ENCODE measurements at regions not wholly inside any gene's neighbourhood (a gene's known extent, or its start where the extent isn't known, plus 50 kb on each side); places are given as distances from the start of the nearest gene placed in this dataset.

GRCh38 chr2:105521176-105521575 is 122.3 kb upstream of the FHL2 start:
- Histone ChIP-seq H3K36me3 (ENCODE audit: control insufficient read depth in 1 of 2, insufficient read depth in 2 of 2, low read length in 1 of 2) (no peaks in the 10 kb centered on the region), H3K9me3 (ENCODE audit: control insufficient read depth, low read length) (no peaks in the 10 kb centered on the region), H3K27me3 (ENCODE audit: control insufficient read depth in 1 of 2, insufficient read depth in 2 of 2, low read length in 1 of 2) (no peaks in the 10 kb centered on the region), H3K27ac (ENCODE audit: low read depth in 1 of 2, low read length in 2 of 2) (no peak overlapping the region), H3K4me3 (ENCODE audit: low read length in 2 of 2) (no peak overlapping the region), H3K4me1 (ENCODE audit: control insufficient read depth in 1 of 2, insufficient read depth in 2 of 2, low read length in 2 of 2) (no peaks in the 10 kb centered on the region)
- WGBS, 2 donors: 13 to 22% methylated on average over 1 of the region's 1 CpG
- DNase-seq (no peak), ATAC-seq (ENCODE audit: low FRiP score) (no peak)
- intact Hi-C loops (cut with DNase I): loop anchor here (1.0 to 2.0 kb wide), 3 partner anchors 150 to 155 kb away; no protein-coding TSS in a partner anchor

DNA sequence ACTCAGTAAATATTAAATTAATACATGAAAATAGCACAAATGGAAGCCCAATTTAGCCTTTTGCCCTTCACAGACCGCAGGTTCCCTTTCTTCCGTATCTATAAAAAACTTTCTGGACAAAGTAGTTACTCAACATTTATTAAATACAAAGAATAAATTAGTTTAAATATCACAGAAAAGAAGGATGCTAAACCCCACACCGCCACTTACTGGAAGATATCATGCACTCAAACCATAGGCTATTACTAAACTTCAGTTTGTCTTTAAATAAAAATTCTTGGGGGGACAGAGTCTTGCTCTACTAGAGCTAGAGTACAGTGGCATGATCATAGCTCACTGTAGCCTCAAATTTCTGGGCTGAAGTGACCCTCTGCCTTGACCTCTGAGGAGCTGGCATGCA is 120.7 kb upstream of the FHL2 start:
- DNase-seq: no peak
- intact Hi-C loops (cut with DNase I): loop anchor here in 1 of 2 donors (10.0 kb wide), 1 partner anchor 115 kb away; no protein-coding TSS in a partner anchor
- Histone ChIP-seq H3K27me3 (ENCODE audit: control insufficient read depth in 1 of 2, insufficient read depth in 2 of 2, low read length in 1 of 2) (no peaks in the 10 kb centered on the region), H3K36me3 (ENCODE audit: control insufficient read depth in 1 of 2, insufficient read depth in 2 of 2, low read length in 1 of 2) (no peaks in the 10 kb centered on the region), H3K9me3 (ENCODE audit: control insufficient read depth, low read length) (no peaks in the 10 kb centered on the region), H3K27ac (ENCODE audit: low read depth in 1 of 2, low read length in 2 of 2) (no peak overlapping the region), H3K4me3 (ENCODE audit: low read length in 2 of 2) (no peak overlapping the region), H3K4me1 (ENCODE audit: control insufficient read depth in 1 of 2, insufficient read depth in 2 of 2, low read length in 2 of 2) (no peaks in the 10 kb centered on the region)
- 78 to 81% methylated on average over 3 of the region's 3 CpGs for WGBS, 2 donors
- no peak for ATAC-seq (ENCODE audit: low FRiP score)

DNA sequence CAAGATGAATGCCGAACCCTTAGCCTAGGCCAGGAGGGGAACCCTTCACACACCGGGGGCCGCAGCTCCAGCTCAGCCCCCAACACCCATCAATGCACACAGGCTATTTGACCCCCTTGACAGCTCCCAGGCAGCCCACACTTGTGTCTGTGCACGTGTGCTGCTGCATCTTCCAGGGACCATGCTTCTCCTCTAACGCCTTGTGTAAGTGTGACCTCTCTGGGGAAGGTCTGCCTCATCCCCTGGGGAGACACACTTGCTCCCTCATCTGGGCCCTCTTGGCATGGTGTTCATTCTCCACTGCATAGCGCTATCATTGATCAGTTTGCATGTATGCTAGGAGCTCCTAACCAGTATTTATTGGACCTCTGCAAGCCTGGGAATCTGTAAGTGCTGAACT is 120.0 kb upstream of the FHL2 start:
- WGBS, 2 donors: 94 to 95% methylated on average over 6 of the region's 6 CpGs
- no peaks in the 10 kb centered on the region for H3K9me3 ChIP-seq (ENCODE audit: control insufficient read depth, low read length)
- no peaks in the 10 kb centered on the region for H3K27me3 ChIP-seq (ENCODE audit: control insufficient read depth in 1 of 2, insufficient read depth in 2 of 2, low read length in 1 of 2)
- H3K4me1 ChIP-seq (ENCODE audit: control insufficient read depth in 1 of 2, insufficient read depth in 2 of 2, low read length in 2 of 2): no peaks in the 10 kb centered on the region
- no peak overlapping the region for H3K27ac ChIP-seq (ENCODE audit: low read depth in 1 of 2, low read length in 2 of 2)
- no peaks in the 10 kb centered on the region for H3K36me3 ChIP-seq (ENCODE audit: control insufficient read depth in 1 of 2, insufficient read depth in 2 of 2, low read length in 1 of 2)
- intact Hi-C loops (cut with DNase I): loop anchor here in 1 of 2 donors (10.0 kb wide), 1 partner anchor 114 kb away; no protein-coding TSS in a partner anchor
- ATAC-seq (ENCODE audit: low FRiP score) (no peak), DNase-seq (no peak)
- H3K4me3 ChIP-seq (ENCODE audit: low read length in 2 of 2): no peak overlapping the region

GRCh38 chr2:105517814-105518705 is 119.2 kb upstream of the FHL2 start:
- Histone ChIP-seq H3K9me3 (ENCODE audit: control insufficient read depth, low read length) (no peaks in the 10 kb centered on the region), H3K27me3 (ENCODE audit: control insufficient read depth in 1 of 2, insufficient read depth in 2 of 2, low read length in 1 of 2) (no peaks in the 10 kb centered on the region), H3K36me3 (ENCODE audit: control insufficient read depth in 1 of 2, insufficient read depth in 2 of 2, low read length in 1 of 2) (no peaks in the 10 kb centered on the region), H3K27ac (ENCODE audit: low read depth in 1 of 2, low read length in 2 of 2) (no peak overlapping the region), H3K4me1 (ENCODE audit: control insufficient read depth in 1 of 2, insufficient read depth in 2 of 2, low read length in 2 of 2) (no peaks in the 10 kb centered on the region), H3K4me3 (ENCODE audit: low read length in 2 of 2) (no peak overlapping the region)
- peak; percentile 88 to 89 for DNase-seq
- peak; percentile 86 for ATAC-seq (ENCODE audit: low FRiP score)
- 68 to 71% methylated on average over 8 of the region's 8 CpGs for WGBS, 2 donors
- intact Hi-C loops (cut with DNase I): loop anchor here in 1 of 2 donors (10.0 kb wide), 1 partner anchor 113 kb away; no protein-coding TSS in a partner anchor

GRCh38 chr2:105515581-105516415 is 116.9 kb upstream of the FHL2 start:
- DNase-seq (peak in 1 of 2 donors; percentile 58), ATAC-seq (ENCODE audit: low FRiP score) (peak; percentile 55)
- Histone ChIP-seq H3K4me3 (ENCODE audit: low read length in 2 of 2) (no peak overlapping the region), H3K27ac (ENCODE audit: low read depth in 1 of 2, low read length in 2 of 2) (no peak overlapping the region), H3K9me3 (ENCODE audit: control insufficient read depth, low read length) (no peaks in the 10 kb centered on the region), H3K36me3 (ENCODE audit: control insufficient read depth in 1 of 2, insufficient read depth in 2 of 2, low read length in 1 of 2) (no peaks in the 10 kb centered on the region), H3K4me1 (ENCODE audit: control insufficient read depth in 1 of 2, insufficient read depth in 2 of 2, low read length in 2 of 2) (no peaks in the 10 kb centered on the region), H3K27me3 (ENCODE audit: control insufficient read depth in 1 of 2, insufficient read depth in 2 of 2, low read length in 1 of 2) (no peaks in the 10 kb centered on the region)
- 57 to 63% methylated on average over 15 of the region's 15 CpGs for WGBS, 2 donors
- intact Hi-C loops (cut with DNase I): loop anchor here in 1 of 2 donors (10.0 kb wide), 1 partner anchor 111 kb away; no protein-coding TSS in a partner anchor

DNA sequence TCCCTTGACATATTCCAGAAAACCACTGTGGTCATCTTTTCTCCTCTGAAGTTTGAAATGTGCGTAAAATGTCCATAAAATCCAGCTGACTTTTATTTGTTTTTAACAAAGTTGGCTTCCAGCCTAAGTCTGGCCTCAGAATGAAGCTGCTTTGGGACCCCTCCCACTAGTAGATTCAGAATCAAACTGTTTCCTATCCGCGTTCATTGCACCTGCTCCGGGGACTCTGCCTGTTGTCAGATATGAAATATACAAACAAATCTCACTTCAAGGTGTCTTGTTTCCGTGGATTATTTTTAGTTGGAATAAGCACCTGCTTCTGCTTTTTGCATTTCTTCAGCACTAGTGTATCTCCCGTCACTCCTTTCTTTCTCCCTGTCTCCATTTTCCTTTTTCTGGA is 115.7 kb upstream of the FHL2 start:
- Histone ChIP-seq H3K27me3 (ENCODE audit: control insufficient read depth in 1 of 2, insufficient read depth in 2 of 2, low read length in 1 of 2) (no peaks in the 10 kb centered on the region), H3K27ac (ENCODE audit: low read depth in 1 of 2, low read length in 2 of 2) (no peak overlapping the region), H3K36me3 (ENCODE audit: control insufficient read depth in 1 of 2, insufficient read depth in 2 of 2, low read length in 1 of 2) (no peaks in the 10 kb centered on the region), H3K9me3 (ENCODE audit: control insufficient read depth, low read length) (no peaks in the 10 kb centered on the region), H3K4me3 (ENCODE audit: low read length in 2 of 2) (no peak overlapping the region), H3K4me1 (ENCODE audit: control insufficient read depth in 1 of 2, insufficient read depth in 2 of 2, low read length in 2 of 2) (no peaks in the 10 kb centered on the region)
- no peak for ATAC-seq (ENCODE audit: low FRiP score)
- intact Hi-C loops (cut with DNase I): loop anchor here in 1 of 2 donors (10.0 kb wide), 1 partner anchor 110 kb away; no protein-coding TSS in a partner anchor
- 78 to 80% methylated on average over 6 of the region's 6 CpGs for WGBS, 2 donors
- DNase-seq: no peak

GRCh38 chr2:105510761-105511528 is 112.1 kb upstream of the FHL2 start:
- no peaks in the 10 kb centered on the region for H3K27me3 ChIP-seq (ENCODE audit: control insufficient read depth in 1 of 2, insufficient read depth in 2 of 2, low read length in 1 of 2)
- no peaks in the 10 kb centered on the region for H3K4me1 ChIP-seq (ENCODE audit: control insufficient read depth in 1 of 2, insufficient read depth in 2 of 2, low read length in 2 of 2)
- H3K4me3 ChIP-seq (ENCODE audit: low read length in 2 of 2): no peak overlapping the region
- intact Hi-C loops (cut with DNase I): loop anchor here in 1 of 2 donors (10.0 kb wide), 1 partner anchor 106 kb away; no protein-coding TSS in a partner anchor
- H3K36me3 ChIP-seq (ENCODE audit: control insufficient read depth in 1 of 2, insufficient read depth in 2 of 2, low read length in 1 of 2): no peaks in the 10 kb centered on the region
- ATAC-seq (ENCODE audit: low FRiP score) (no peak), DNase-seq (no peak)
- H3K9me3 ChIP-seq (ENCODE audit: control insufficient read depth, low read length): no peaks in the 10 kb centered on the region
- H3K27ac ChIP-seq (ENCODE audit: low read depth in 1 of 2, low read length in 2 of 2): no peak overlapping the region
- WGBS, 2 donors: 62 to 73% methylated on average over 4 of the region's 4 CpGs

All from aorta (tissue), 5 donors.